Osteoblast (primary cell): ENCODE measurements at regions not wholly inside any gene's neighbourhood (a gene's known extent, or its start where the extent isn't known, plus 50 kb on each side); places are given as distances from the start of the nearest gene placed in this dataset.

Experiments used
- DNase-seq: peaks from one replicate; pipeline ENCODE4 v3.0.0; 2011; ENCODE audit warnings: low spot score, mixed read lengths; ENCODE audit not compliant: insufficient read length; ENCODE audit errors: missing footprints
- H2AFZ ChIP-seq: 2 replicates; pipeline ENCODE4 v1.6.0; 2011; ENCODE audit warnings: mild to moderate bottlenecking, low read length
- H3K27ac ChIP-seq: 2 replicates; pipeline ENCODE4 v1.5.1; 2011; ENCODE audit warnings: mild to moderate bottlenecking, low read depth, low read length, moderate library complexity
- H3K27me3 ChIP-seq: 2 replicates; pipeline ENCODE4 v1.6.0; 2012; ENCODE audit warnings: mild to moderate bottlenecking, control low read depth, inconsistent platforms, low read length, moderate library complexity; ENCODE audit not compliant: insufficient read depth
- H3K36me3 ChIP-seq: 2 replicates; pipeline ENCODE4 v1.5.1; 2011; ENCODE audit warnings: mild to moderate bottlenecking, low read length, control low read depth, moderate library complexity; ENCODE audit not compliant: insufficient read depth
- H3K4me1 ChIP-seq: 2 replicates; pipeline ENCODE4 v1.5.1; 2011; ENCODE audit warnings: mild to moderate bottlenecking, low read length, control low read depth, moderate library complexity; ENCODE audit not compliant: insufficient read depth
- H3K4me2 ChIP-seq: 2 replicates; pipeline ENCODE4 v1.6.0; 2011; ENCODE audit warnings: mild to moderate bottlenecking, low read length; ENCODE audit not compliant: insufficient read depth
- H3K4me3 ChIP-seq: fragments of 200-600 bp; sonication (generic); 3 replicates; pipeline ENCODE4 v1.5.1; 2012; ENCODE audit warnings: mild to moderate bottlenecking, low read length, inconsistent platforms; ENCODE audit not compliant: insufficient read depth
- H3K79me2 ChIP-seq: 2 replicates; pipeline ENCODE4 v1.6.0; 2012; ENCODE audit warnings: mild to moderate bottlenecking, low read length, control low read depth, inconsistent platforms; ENCODE audit not compliant: insufficient read depth
- H3K9me3 ChIP-seq: 2 replicates; pipeline ENCODE4 v1.5.1; 2011; ENCODE audit warnings: low read depth, low read length, control low read depth
- H4K20me1 ChIP-seq: 2 replicates; pipeline ENCODE4 v1.6.0; 2012; ENCODE audit warnings: mild to moderate bottlenecking, low read length, control low read depth; ENCODE audit not compliant: insufficient read depth
- CTCF ChIP-seq: IDR thresholded peaks from 2 replicates; pipeline ENCODE4 v1.5.1; 2011; ENCODE audit warnings: mild to moderate bottlenecking, low read depth, low read length, moderate library complexity; ENCODE audit errors: extremely low read depth

- Histone ChIP-seq H4K20me1 (no peaks in the 10 kb centered on the region), H2AFZ (no peak overlapping the region), H3K4me2 (no peak overlapping the region), H3K27me3 (no peaks in the 10 kb centered on the region), H3K4me3 (no peak overlapping the region), H3K9me3 (no peaks in the 10 kb centered on the region), H3K36me3 (no peaks in the 10 kb centered on the region), H3K4me1 (no peaks in the 10 kb centered on the region), H3K79me2 (no peaks in the 10 kb centered on the region), H3K27ac (no peak overlapping the region)
- no peak for DNase-seq
- TF ChIP-seq CTCF, result no peak
Measured at GRCh38 chr3:190767851-190768250, 94.6 kb downstream of the GMNC start.

GRCh38 chr3:190764231-190765134 is 98.0 kb downstream of the GMNC start:
- Histone ChIP-seq H3K79me2 (no peaks in the 10 kb centered on the region), H3K4me2 (no peak overlapping the region), H2AFZ (no peak overlapping the region), H3K4me3 (no peak overlapping the region), H3K36me3 (no peaks in the 10 kb centered on the region), H3K4me1 (no peaks in the 10 kb centered on the region), H3K27me3 (no peaks in the 10 kb centered on the region), H4K20me1 (no peaks in the 10 kb centered on the region), H3K27ac (no peak overlapping the region), H3K9me3 (no peaks in the 10 kb centered on the region)
- no peak for DNase-seq
- no peak for TF ChIP-seq CTCF

- TF ChIP-seq CTCF, result no peak
- H2AFZ ChIP-seq, result no peak overlapping the region
- no peaks in the 10 kb centered on the region for H4K20me1 ChIP-seq
- no peak overlapping the region for H3K4me2 ChIP-seq
- no peaks in the 10 kb centered on the region for H3K36me3 ChIP-seq
- H3K9me3 ChIP-seq, result no peaks in the 10 kb centered on the region
- H3K27ac ChIP-seq, result no peak overlapping the region
- H3K4me3 ChIP-seq, result no peak overlapping the region
- no peaks in the 10 kb centered on the region for H3K27me3 ChIP-seq
- peak; percentile 3 for DNase-seq
- H3K4me1 ChIP-seq, result no peaks in the 10 kb centered on the region
- H3K79me2 ChIP-seq, result no peaks in the 10 kb centered on the region
Measured at GRCh38 chr3:190762801-190763200, 99.7 kb downstream of the GMNC start.

- DNase-seq, result peak; percentile 31
- Histone ChIP-seq H3K79me2 (no peaks in the 10 kb centered on the region), H2AFZ (no peak overlapping the region), H3K4me3 (no peak overlapping the region), H3K27ac (no peak overlapping the region), H3K36me3 (no peaks in the 10 kb centered on the region), H3K4me2 (no peak overlapping the region), H4K20me1 (no peaks in the 10 kb centered on the region), H3K9me3 (no peaks in the 10 kb centered on the region), H3K4me1 (peaks cover 5% of the 10 kb centered on the region), H3K27me3 (no peaks in the 10 kb centered on the region)
- no peak for TF ChIP-seq CTCF
Measured at GRCh38 chr3:190747571-190747970, 114.9 kb downstream of the GMNC start.
